DND-41 (cell line): ENCODE measurements at regions not wholly inside any gene's neighbourhood (a gene's known extent, or its start where the extent isn't known, plus 50 kb on each side); places are given as distances from the start of the nearest gene placed in this dataset.

ENCODE experiments used
- ATAC-seq: fragments of 200-7000 bp; cut with Tn5 transposase; 3 replicates; pipeline ENCODE4 v1.9.1; 2021; ENCODE audit warnings: low read depth; ENCODE audit not compliant: insufficient read depth
- DNase-seq: peaks from one replicate; pipeline ENCODE4 v3.0.0-alpha.2; 2020
- H2AFZ ChIP-seq: 2 replicates; pipeline ENCODE4 v1.6.0; 2012; ENCODE audit warnings: low read depth, low read length
- H3K27ac ChIP-seq: 2 replicates; pipeline ENCODE4 v1.5.1; 2012; ENCODE audit warnings: low read length, inconsistent platforms
- H3K27me3 ChIP-seq: fragments of 200-600 bp; sonication (generic); 2 replicates; pipeline ENCODE4 v1.6.0; 2012; ENCODE audit warnings: low read length, mild to moderate bottlenecking, inconsistent platforms; ENCODE audit not compliant: insufficient read depth, poor library complexity
- H3K36me3 ChIP-seq: 2 replicates; pipeline ENCODE4 v1.5.1; 2012; ENCODE audit warnings: low read length, inconsistent platforms; ENCODE audit not compliant: insufficient read depth
- H3K4me1 ChIP-seq: 2 replicates; pipeline ENCODE4 v1.5.1; 2012; ENCODE audit warnings: mild to moderate bottlenecking, low read length; ENCODE audit not compliant: insufficient read depth
- H3K4me2 ChIP-seq: 2 replicates; pipeline ENCODE4 v1.6.0; 2012; ENCODE audit warnings: mild to moderate bottlenecking, moderate library complexity, low read length, inconsistent platforms; ENCODE audit not compliant: insufficient read depth
- H3K4me3 ChIP-seq, 2 experiments: fragments of 200-600 bp in 1 of 2; shearing (Covaris generic) in 1 of 2; 2 replicates each; pipeline ENCODE4 v1.5.1; 2012 to 2016; ENCODE audit warnings: inconsistent platforms in 2 of 2, low read length in 2 of 2, mild to moderate bottlenecking in 2 of 2, low read depth in 1 of 2, moderate library complexity in 1 of 2
- H3K79me2 ChIP-seq: 2 replicates; pipeline ENCODE4 v1.6.0; 2012; ENCODE audit warnings: low read length, inconsistent platforms; ENCODE audit not compliant: insufficient read depth
- H3K9ac ChIP-seq: 2 replicates; pipeline ENCODE4 v1.6.0; 2012; ENCODE audit warnings: low read depth, mild to moderate bottlenecking, inconsistent platforms, low read length, moderate library complexity
- H3K9me3 ChIP-seq: 2 replicates; pipeline ENCODE4 v1.5.1; 2012; ENCODE audit warnings: low read length, moderate library complexity, mild to moderate bottlenecking, inconsistent platforms; ENCODE audit not compliant: insufficient read depth, severe bottlenecking
- H4K20me1 ChIP-seq: 2 replicates; pipeline ENCODE4 v1.6.0; 2012; ENCODE audit warnings: low read length; ENCODE audit not compliant: insufficient read depth
- CTCF ChIP-seq: IDR thresholded peaks from 2 replicates; pipeline ENCODE4 v1.5.1; 2012; ENCODE audit warnings: borderline replicate concordance, low read length, moderate library complexity, mild to moderate bottlenecking; ENCODE audit not compliant: poor library complexity, severe bottlenecking; ENCODE audit errors: extremely low read depth
- EZH2 ChIP-seq: IDR thresholded peaks from 3 replicates; pipeline ENCODE4 v1.6.1; 2012; ENCODE audit warnings: borderline replicate concordance, low read depth, mild to moderate bottlenecking, moderate library complexity, low read length, inconsistent platforms; ENCODE audit not compliant: severe bottlenecking

- Histone ChIP-seq H3K4me2 (peak overlapping the region; percentile 48; the same call in 1 of the 2 replicates), H3K27me3 (no peaks in the 10 kb centered on the region), H3K36me3 (no peaks in the 10 kb centered on the region), H4K20me1 (no peaks in the 10 kb centered on the region), H3K79me2 (no peaks in the 10 kb centered on the region), H3K4me1 (peaks cover 33% of the 10 kb centered on the region), H3K27ac (peak overlapping the region; percentile 61), H3K4me3 (no peak overlapping the region; a peak in 1 of 4 replicates), H2AFZ (peak overlapping the region; percentile 46), H3K9me3 (peaks cover 3% of the 10 kb centered on the region), H3K9ac (peak overlapping the region; percentile 11; the same call in 1 of the 2 replicates)
- DNase-seq = peak; percentile 78
- TF ChIP-seq CTCF (no peak), EZH2 (no peak)
- peak; percentile 95 for ATAC-seq
These were observed 519.2 kb downstream of the PCDH10 start for GRCh38 chr4:133668061-133668851.

- TF ChIP-seq EZH2 (no peak), CTCF (no peak)
- peak overlapping the region; percentile 42 for H2AFZ ChIP-seq
- no peak for ATAC-seq
These were observed 498.1 kb downstream of the PCDH10 start for GRCh38 chr4:133647206-133647605.

GRCh38 chr4:133641191-133641590 lies 492.1 kb downstream of the PCDH10 start:
- H3K36me3 ChIP-seq = no peaks in the 10 kb centered on the region
- H3K4me1 ChIP-seq = peaks cover 18% of the 10 kb centered on the region
- no peaks in the 10 kb centered on the region for H4K20me1 ChIP-seq
- H3K4me2 ChIP-seq = no peak overlapping the region
- no peak overlapping the region; the same call in 1 of the 2 replicates for H3K27ac ChIP-seq
- H3K79me2 ChIP-seq = no peaks in the 10 kb centered on the region
- H3K9ac ChIP-seq = no peak overlapping the region
- H2AFZ ChIP-seq = peak overlapping the region; percentile 62
- peak; percentile 50; the same call in 1 of the 3 replicates for ATAC-seq
- no peak for DNase-seq
- TF ChIP-seq EZH2 (no peak), CTCF (no peak)
- no peaks in the 10 kb centered on the region for H3K9me3 ChIP-seq
- no peaks in the 10 kb centered on the region for H3K27me3 ChIP-seq
- H3K4me3 ChIP-seq = no peak overlapping the region

More at GRCh38 chr4:133647206-133647605, 498.1 kb downstream of the PCDH10 start:
- no peaks in the 10 kb centered on the region for H3K36me3 ChIP-seq
- no peak overlapping the region for H3K27ac ChIP-seq
- no peak for DNase-seq
- no peak overlapping the region for H3K9ac ChIP-seq
- no peaks in the 10 kb centered on the region for H4K20me1 ChIP-seq
- H3K4me3 ChIP-seq = no peak overlapping the region
- H3K27me3 ChIP-seq = no peaks in the 10 kb centered on the region
- H3K4me2 ChIP-seq = no peak overlapping the region
- H3K79me2 ChIP-seq = no peaks in the 10 kb centered on the region
- no peaks in the 10 kb centered on the region for H3K9me3 ChIP-seq
- no peaks in the 10 kb centered on the region for H3K4me1 ChIP-seq
